OCI-LY3 (cell line): ENCODE measurements at regions not wholly inside any gene's neighbourhood (a gene's known extent, or its start where the extent isn't known, plus 50 kb on each side); places are given as distances from the start of the nearest gene placed in this dataset.

Experiments used
- H2AFZ ChIP-seq: fragments of 200-600, 300-600 bp; shearing (Covaris generic); 2 replicates; pipeline ENCODE4 v1.6.0; 2014; ENCODE audit warnings: antibody characterized with exemption, low read depth, low read length
- H3K27ac ChIP-seq: fragments of 200-600, 300-600 bp; sonication (generic); 2 replicates; pipeline ENCODE4 v1.5.1; 2014; ENCODE audit warnings: mild to moderate bottlenecking, low read length, moderate library complexity, mixed read lengths
- H3K27me3 ChIP-seq: fragments of 200-600, 300-600 bp; sonication (generic); 2 replicates; pipeline ENCODE4 v1.6.1; 2014; ENCODE audit warnings: low read depth, low read length, mixed read lengths
- H3K36me3 ChIP-seq: fragments of 200-600, 300-600 bp; sonication (generic); replicated peaks from 2 replicates; pipeline ENCODE3; 2014; ENCODE audit warnings: low read depth, low read length, mixed read lengths
- H3K4me1 ChIP-seq: fragments of 300-600, 200-600 bp; sonication (generic); 2 replicates; pipeline ENCODE4 v1.6.1; 2014; ENCODE audit warnings: low read length, mixed read lengths
- H3K4me2 ChIP-seq: fragments of 200-600, 300-600 bp; sonication (generic); 2 replicates; pipeline ENCODE4 v1.6.1; 2014; ENCODE audit warnings: low read length, mixed read lengths
- H3K4me3 ChIP-seq: fragments of 300-600, 200-600 bp; sonication (generic); 2 replicates; pipeline ENCODE4 v1.5.1; 2014; ENCODE audit warnings: antibody characterized with exemption, mild to moderate bottlenecking, low read length, moderate library complexity
- H3K79me2 ChIP-seq: fragments of 300-600, 200-600 bp; shearing (Covaris generic); 2 replicates; pipeline ENCODE4 v1.6.1; 2014; ENCODE audit warnings: mild to moderate bottlenecking, low read length, mixed read lengths
- H3K9ac ChIP-seq: fragments of 300-600, 200-600 bp; shearing (Covaris generic); 2 replicates; pipeline ENCODE4 v1.6.0; 2014; ENCODE audit warnings: mild to moderate bottlenecking, low read length, moderate library complexity
- H3K9me3 ChIP-seq: fragments of 200-600, 300-600 bp; shearing (Covaris generic); 2 replicates; pipeline ENCODE4 v1.6.1; 2014; ENCODE audit warnings: low read length, mixed read lengths; ENCODE audit not compliant: insufficient read depth
- H4K20me1 ChIP-seq: fragments of 200-600, 300-600 bp; sonication (generic); 2 replicates; pipeline ENCODE4 v1.6.1; 2016; ENCODE audit warnings: low read length, mixed read lengths; ENCODE audit not compliant: insufficient read depth
- CTCF ChIP-seq: fragments of 200-600, 300-600 bp; sonication (generic); IDR thresholded peaks from 2 replicates; pipeline ENCODE4 v1.5.1; 2014; ENCODE audit warnings: antibody characterized with exemption, low read length, low read depth
- EZH2phosphoT487 ChIP-seq: fragments of 200-600 bp; shearing (Covaris generic); IDR thresholded peaks from 2 replicates; pipeline ENCODE4 v1.6.1; 2018; ENCODE audit warnings: antibody characterized with exemption, mixed run types, low read depth

- Histone ChIP-seq H2AFZ (no peak overlapping the region), H3K4me1 (no peaks in the 10 kb centered on the region), H3K4me2 (no peak overlapping the region), H3K4me3 (no peak overlapping the region), H3K9ac (no peak overlapping the region), H3K79me2 (no peaks in the 10 kb centered on the region), H3K27ac (no peak overlapping the region), H3K9me3 (no peaks in the 10 kb centered on the region), H3K27me3 (no peaks in the 10 kb centered on the region), H3K36me3 (no peaks in the 10 kb centered on the region), H4K20me1 (no peaks in the 10 kb centered on the region)
- TF ChIP-seq CTCF (no peak), EZH2phosphoT487 (no peak)
These were observed 91.2 kb upstream of the NAALADL2 start for GRCh38 chr3:174767853-174768382.

GRCh38 chr3:174769171-174769570, 90.0 kb upstream of the NAALADL2 start:
- Histone ChIP-seq H4K20me1 (no peaks in the 10 kb centered on the region), H3K4me3 (no peak overlapping the region), H3K9ac (no peak overlapping the region), H3K27me3 (no peaks in the 10 kb centered on the region), H3K4me2 (no peak overlapping the region), H3K79me2 (no peaks in the 10 kb centered on the region), H3K36me3 (no peaks in the 10 kb centered on the region), H2AFZ (no peak overlapping the region), H3K4me1 (no peaks in the 10 kb centered on the region), H3K27ac (no peak overlapping the region), H3K9me3 (no peaks in the 10 kb centered on the region)
- TF ChIP-seq CTCF, result no peak
- TF ChIP-seq EZH2phosphoT487, result no peak

GRCh38 chr3:174775603-174776002, 83.5 kb upstream of the NAALADL2 start:
- H3K27ac ChIP-seq, result no peak overlapping the region
- H3K9me3 ChIP-seq, result no peaks in the 10 kb centered on the region
- no peaks in the 10 kb centered on the region for H3K4me1 ChIP-seq
- H3K27me3 ChIP-seq, result no peaks in the 10 kb centered on the region
- H3K79me2 ChIP-seq, result no peaks in the 10 kb centered on the region
- H3K36me3 ChIP-seq, result no peaks in the 10 kb centered on the region
- TF ChIP-seq EZH2phosphoT487 (no peak), CTCF (no peak)
- no peak overlapping the region for H2AFZ ChIP-seq
- no peak overlapping the region for H3K9ac ChIP-seq
- H3K4me3 ChIP-seq, result no peak overlapping the region
- no peak overlapping the region for H3K4me2 ChIP-seq
- no peaks in the 10 kb centered on the region for H4K20me1 ChIP-seq

- TF ChIP-seq EZH2phosphoT487 (no peak), CTCF (no peak)
- Histone ChIP-seq H2AFZ (no peak overlapping the region), H3K4me2 (no peak overlapping the region), H3K36me3 (no peaks in the 10 kb centered on the region), H3K27ac (no peak overlapping the region), H4K20me1 (no peaks in the 10 kb centered on the region), H3K9me3 (no peaks in the 10 kb centered on the region), H3K4me3 (no peak overlapping the region), H3K9ac (no peak overlapping the region), H3K4me1 (no peaks in the 10 kb centered on the region), H3K27me3 (no peaks in the 10 kb centered on the region), H3K79me2 (no peaks in the 10 kb centered on the region)
These were observed 83.0 kb upstream of the NAALADL2 start for GRCh38 chr3:174776123-174776522.
